Testis (tissue), 2 donors: ENCODE measurements at regions not wholly inside any gene's neighbourhood (a gene's known extent, or its start where the extent isn't known, plus 50 kb on each side); places are given as distances from the start of the nearest gene placed in this dataset.

ENCODE experiments used
- DNase-seq: peaks from one replicate; pipeline ENCODE4 v3.0.0-alpha.2; 2019
- H3K27ac ChIP-seq, 2 donors: fragments of 200-600 bp; sonication (generic); one replicate each; pipeline ENCODE4 v1.5.1; 2019
- H3K27me3 ChIP-seq: fragments of 200-600 bp; sonication (generic); one replicate; pipeline ENCODE4 v1.5.1; 2019
- H3K36me3 ChIP-seq: fragments of 200-600 bp; sonication (generic); one replicate; pipeline ENCODE4 v1.5.1; 2017; ENCODE audit warnings: low read depth; ENCODE audit errors: missing control alignments
- H3K4me1 ChIP-seq: fragments of 200-600 bp; sonication (generic); one replicate; pipeline ENCODE4 v1.5.1; 2019
- H3K4me3 ChIP-seq, 2 donors: fragments of 200-600 bp; sonication (generic); one replicate each; pipeline ENCODE4 v1.5.1; 2017 to 2019
- H3K9me3 ChIP-seq: fragments of 200-600 bp; sonication (generic); one replicate; pipeline ENCODE4 v1.5.1; 2017
- CTCF ChIP-seq, 3 experiments: fragments of 450-650 bp in 2 of 3; fragments of 200-600 bp in 1 of 3; sonication (generic) in 1 of 3; IDR thresholded peaks; one replicate each; pipeline ENCODE4 v1.5.1; 2016 to 2019; ENCODE audit warnings: antibody characterized with exemption in 3 of 3, mild to moderate bottlenecking in 2 of 3, moderate library complexity in 1 of 3
- POLR2A ChIP-seq: fragments of 450-650 bp; IDR thresholded peaks from one replicate; pipeline ENCODE4 v1.6.1; 2017; ENCODE audit warnings: antibody characterized with exemption, mild to moderate bottlenecking, moderate library complexity
- WGBS, 2 donors: methylation state at CpG; one replicate each; pipeline ENCODE4 v1.1.5; 2018; 5-methylcytosine and 5-hydroxymethylcytosine counted together
- intact Hi-C: fragments of 100-400 bp; cut with DNase I; formaldehyde crosslinking; loops from one replicate; pipeline ENCODE4 v1.15.1; 2023; ENCODE audit warnings: low total_unique reads

GRCh38 chr16:26273607-26274006, 581.8 kb downstream of the HS3ST4 start:
- Histone ChIP-seq H3K4me1 (no peaks in the 10 kb centered on the region), H3K36me3 (no peaks in the 10 kb centered on the region), H3K27ac (no peak overlapping the region), H3K9me3 (no peaks in the 10 kb centered on the region), H3K4me3 (no peak overlapping the region), H3K27me3 (no peaks in the 10 kb centered on the region)
- intact Hi-C loops = no loop called here
- TF ChIP-seq POLR2A (no peak), CTCF (IDR thresholded peaks at IDR 0.05) (no peak)
- 62 to 69% methylated on average over 3 of the region's 3 CpGs for WGBS, 2 donors
- no peak for DNase-seq

- DNase-seq = no peak
- no peaks in the 10 kb centered on the region for H3K36me3 ChIP-seq
- no peaks in the 10 kb centered on the region for H3K27me3 ChIP-seq
- H3K9me3 ChIP-seq = no peaks in the 10 kb centered on the region
- TF ChIP-seq POLR2A (no peak), CTCF (IDR thresholded peaks at IDR 0.05) (no peak)
- intact Hi-C loops = no loop called here
- WGBS, 2 donors = 79 to 84% methylated on average over 3 of the region's 3 CpGs
- H3K4me3 ChIP-seq = no peak overlapping the region
- no peaks in the 10 kb centered on the region for H3K4me1 ChIP-seq
- H3K27ac ChIP-seq = no peak overlapping the region
Measured at GRCh38 chr16:26275021-26275590, 583.3 kb downstream of the HS3ST4 start.

GRCh38 chr16:26276289-26276688, 584.5 kb downstream of the HS3ST4 start:
- DNase-seq = no peak
- no peak overlapping the region for H3K4me3 ChIP-seq
- intact Hi-C loops = no loop called here
- no peak for TF ChIP-seq POLR2A
- no peak for TF ChIP-seq CTCF (IDR thresholded peaks at IDR 0.05)
- H3K27me3 ChIP-seq = no peaks in the 10 kb centered on the region
- 70 to 74% methylated on average over 4 of the region's 4 CpGs for WGBS, 2 donors
- no peaks in the 10 kb centered on the region for H3K4me1 ChIP-seq
- no peaks in the 10 kb centered on the region for H3K36me3 ChIP-seq
- H3K27ac ChIP-seq = no peak overlapping the region
- H3K9me3 ChIP-seq = no peaks in the 10 kb centered on the region

GRCh38 chr16:26281381-26282110, 589.8 kb downstream of the HS3ST4 start:
- H3K9me3 ChIP-seq = no peaks in the 10 kb centered on the region
- no peak for DNase-seq
- H3K27ac ChIP-seq = no peak overlapping the region
- no peaks in the 10 kb centered on the region for H3K27me3 ChIP-seq
- H3K4me1 ChIP-seq = no peaks in the 10 kb centered on the region
- WGBS, 2 donors = 70 to 77% methylated on average over 8 of the region's 8 CpGs
- TF ChIP-seq CTCF (IDR thresholded peaks at IDR 0.05) (no peak), POLR2A (no peak)
- intact Hi-C loops = no loop called here
- H3K36me3 ChIP-seq = no peaks in the 10 kb centered on the region
- H3K4me3 ChIP-seq = no peak overlapping the region
